Endothelial cell of umbilical vein (primary cell): ENCODE measurements at regions not wholly inside any gene's neighbourhood (a gene's known extent, or its start where the extent isn't known, plus 50 kb on each side); places are given as distances from the start of the nearest gene placed in this dataset.

Source experiments
- POLR2A ChIP-seq: IDR thresholded peaks from 2 replicates; pipeline ENCODE4 v1.6.1; 2012; ENCODE audit warnings: low read depth, mild to moderate bottlenecking, control low read depth, low read length
- TF ChIP-seq, protein P1 (sequence below), 2 donors: IDR thresholded peaks; 1 replicate in 1 of 2; 2 replicates in 1 of 2; pipeline ENCODE4 v1.5.1; 2011; ENCODE audit warnings: low read length in 2 of 2, mild to moderate bottlenecking in 2 of 2, moderate library complexity in 2 of 2, control low read depth in 1 of 2, inconsistent platforms in 1 of 2, low read depth in 1 of 2; ENCODE audit not compliant: insufficient read depth in 1 of 2; ENCODE audit errors: extremely low read depth in 1 of 2

DNA sequence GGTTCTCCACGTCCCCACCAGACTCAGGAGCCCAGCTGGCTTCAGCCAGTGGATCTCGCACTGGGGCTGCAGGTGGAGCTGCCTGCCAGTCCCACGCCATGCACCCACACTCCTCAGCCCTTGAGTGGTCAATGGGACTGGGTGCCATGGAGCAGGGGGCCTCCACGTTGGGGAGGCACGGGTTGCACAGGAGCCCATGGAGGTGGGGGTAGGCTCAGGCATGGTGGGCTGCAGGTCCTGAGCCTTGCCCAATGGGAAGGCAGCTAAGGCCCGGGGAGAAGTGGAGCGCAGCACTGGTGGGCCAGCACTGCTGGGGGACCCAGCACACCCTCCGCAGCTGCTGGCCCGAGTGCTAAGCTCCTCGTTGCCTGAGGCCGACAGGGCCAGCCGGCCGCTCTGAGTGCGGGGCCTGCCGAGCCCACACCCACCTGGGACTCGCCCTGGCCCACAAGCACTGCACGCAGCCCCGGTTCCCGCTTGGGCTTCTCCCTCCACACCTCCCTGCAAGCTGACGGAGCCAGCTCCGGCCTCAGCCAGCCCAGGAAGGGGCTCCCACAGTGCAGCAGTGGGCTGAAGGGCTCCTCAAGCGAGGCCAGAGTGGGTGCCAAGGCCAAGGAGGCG is 258.5 kb upstream of the PDGFD start:
- TF ChIP-seq POLR2A: no peak
- TF ChIP-seq, protein P1, sequence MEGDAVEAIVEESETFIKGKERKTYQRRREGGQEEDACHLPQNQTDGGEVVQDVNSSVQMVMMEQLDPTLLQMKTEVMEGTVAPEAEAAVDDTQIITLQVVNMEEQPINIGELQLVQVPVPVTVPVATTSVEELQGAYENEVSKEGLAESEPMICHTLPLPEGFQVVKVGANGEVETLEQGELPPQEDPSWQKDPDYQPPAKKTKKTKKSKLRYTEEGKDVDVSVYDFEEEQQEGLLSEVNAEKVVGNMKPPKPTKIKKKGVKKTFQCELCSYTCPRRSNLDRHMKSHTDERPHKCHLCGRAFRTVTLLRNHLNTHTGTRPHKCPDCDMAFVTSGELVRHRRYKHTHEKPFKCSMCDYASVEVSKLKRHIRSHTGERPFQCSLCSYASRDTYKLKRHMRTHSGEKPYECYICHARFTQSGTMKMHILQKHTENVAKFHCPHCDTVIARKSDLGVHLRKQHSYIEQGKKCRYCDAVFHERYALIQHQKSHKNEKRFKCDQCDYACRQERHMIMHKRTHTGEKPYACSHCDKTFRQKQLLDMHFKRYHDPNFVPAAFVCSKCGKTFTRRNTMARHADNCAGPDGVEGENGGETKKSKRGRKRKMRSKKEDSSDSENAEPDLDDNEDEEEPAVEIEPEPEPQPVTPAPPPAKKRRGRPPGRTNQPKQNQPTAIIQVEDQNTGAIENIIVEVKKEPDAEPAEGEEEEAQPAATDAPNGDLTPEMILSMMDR (IDR thresholded peaks at IDR 0.05; ENCODE audit: extremely low read depth in 1 of 2, insufficient read depth in 1 of 2, low read depth in 1 of 2, low read length in 2 of 2): no peak
